ENCODE measurements at regions not wholly inside any gene's neighbourhood (a gene's known extent, or its start where the extent isn't known, plus 50 kb on each side); places are given as distances from the start of the nearest gene placed in this dataset.

DNA sequence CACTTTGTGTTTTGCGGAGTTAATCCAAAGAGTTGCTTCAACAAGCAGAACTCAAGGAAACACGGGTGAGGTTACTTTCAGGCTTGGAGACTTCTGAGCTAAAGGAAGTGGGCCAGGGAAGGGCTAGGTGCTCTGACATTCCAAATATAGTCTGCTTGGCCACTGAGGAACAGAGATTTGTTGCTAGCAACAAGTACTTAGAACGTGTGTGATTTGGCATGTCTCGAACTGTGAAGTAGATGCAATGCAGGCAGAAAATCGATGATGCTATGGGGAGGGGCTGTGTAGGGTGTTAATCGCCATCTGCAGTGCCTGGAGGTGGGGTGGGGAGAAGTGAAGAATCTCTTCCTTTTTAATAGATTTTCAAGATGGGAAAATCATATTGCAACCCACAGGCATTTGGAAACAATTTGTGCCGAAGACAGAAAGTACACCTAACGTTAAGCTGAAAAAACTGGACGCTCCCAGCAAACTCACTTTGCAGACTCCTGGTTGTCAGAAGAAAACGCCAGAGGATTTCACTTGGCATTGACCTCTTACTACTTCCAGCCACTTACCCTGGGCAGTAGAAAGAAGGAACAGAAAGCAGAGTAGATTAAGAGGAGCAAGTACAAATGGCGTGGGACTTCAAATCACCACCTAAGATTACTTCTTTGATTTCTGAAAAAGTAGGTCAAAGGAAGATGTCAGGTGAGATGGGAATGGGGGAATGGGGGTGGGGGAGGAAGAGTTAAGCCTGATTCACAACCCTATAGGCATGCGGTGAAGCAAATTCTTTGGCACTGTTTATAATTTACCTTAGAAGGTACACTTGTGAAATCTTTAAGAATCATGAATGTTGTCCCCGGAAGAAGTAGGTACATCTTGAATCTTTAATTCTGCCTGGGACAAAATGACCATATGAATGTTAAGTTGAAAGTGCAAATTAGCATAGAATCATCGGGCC, 314.1 kb downstream of the CD83 start:
- Histone ChIP-seq H3K4me1 (ENCODE audit: insufficient read depth) (peaks cover 40% of the 10 kb centered on the region), H3K27me3 (ENCODE audit: insufficient read depth) (no peaks in the 10 kb centered on the region), H3K4me2 (peak overlapping the region; percentile 56; the same call in 1 of the 2 replicates), H3K36me3 (ENCODE audit: insufficient read depth) (no peaks in the 10 kb centered on the region), H3K9me2 (ENCODE audit: insufficient read depth) (peaks cover 15% of the 10 kb centered on the region), H3K27ac (ENCODE audit: low read depth) (no peak overlapping the region), H3K4me3 (no peak overlapping the region), H2AFZ (no peak overlapping the region), H4K20me1 (replicated peaks; ENCODE audit: insufficient read depth) (no peaks in the 10 kb centered on the region), H3F3A (replicated peaks; ENCODE audit: low read depth) (no peaks in the 10 kb centered on the region), H3K79me2 (replicated peaks; ENCODE audit: insufficient read depth) (no peaks in the 10 kb centered on the region)
- ATAC-seq (peak; percentile 18; the same call in 1 of the 3 replicates), DNase-seq (ENCODE audit: low spot score) (no peak)
- H3K4me1 Mint-ChIP-seq, result peaks cover 36% of the 10 kb centered on the region
- H3K27ac Mint-ChIP-seq, result no peak overlapping the region
- no peaks in the 10 kb centered on the region; the same call in 2 of the 3 replicates for H3K9me3 Mint-ChIP-seq
- H3K4me3 Mint-ChIP-seq, result no peak overlapping the region
- TF ChIP-seq EZH2phosphoT487 (IDR thresholded peaks at IDR 0.05; ENCODE audit: unreplicated experiment), result no peak
- no peak for TF ChIP-seq EZH2 (IDR thresholded peaks at IDR 0.05; ENCODE audit: low read depth, unreplicated experiment)
- TF ChIP-seq, protein P1, sequence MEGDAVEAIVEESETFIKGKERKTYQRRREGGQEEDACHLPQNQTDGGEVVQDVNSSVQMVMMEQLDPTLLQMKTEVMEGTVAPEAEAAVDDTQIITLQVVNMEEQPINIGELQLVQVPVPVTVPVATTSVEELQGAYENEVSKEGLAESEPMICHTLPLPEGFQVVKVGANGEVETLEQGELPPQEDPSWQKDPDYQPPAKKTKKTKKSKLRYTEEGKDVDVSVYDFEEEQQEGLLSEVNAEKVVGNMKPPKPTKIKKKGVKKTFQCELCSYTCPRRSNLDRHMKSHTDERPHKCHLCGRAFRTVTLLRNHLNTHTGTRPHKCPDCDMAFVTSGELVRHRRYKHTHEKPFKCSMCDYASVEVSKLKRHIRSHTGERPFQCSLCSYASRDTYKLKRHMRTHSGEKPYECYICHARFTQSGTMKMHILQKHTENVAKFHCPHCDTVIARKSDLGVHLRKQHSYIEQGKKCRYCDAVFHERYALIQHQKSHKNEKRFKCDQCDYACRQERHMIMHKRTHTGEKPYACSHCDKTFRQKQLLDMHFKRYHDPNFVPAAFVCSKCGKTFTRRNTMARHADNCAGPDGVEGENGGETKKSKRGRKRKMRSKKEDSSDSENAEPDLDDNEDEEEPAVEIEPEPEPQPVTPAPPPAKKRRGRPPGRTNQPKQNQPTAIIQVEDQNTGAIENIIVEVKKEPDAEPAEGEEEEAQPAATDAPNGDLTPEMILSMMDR (conservative IDR thresholded peaks at IDR 0.05; ENCODE audit: low read depth in 2 of 2), result no peak
- TF ChIP-seq STAT1 (IDR thresholded peaks at IDR 0.05; ENCODE audit: unreplicated experiment), result no peak
- TF ChIP-seq, protein P2, sequence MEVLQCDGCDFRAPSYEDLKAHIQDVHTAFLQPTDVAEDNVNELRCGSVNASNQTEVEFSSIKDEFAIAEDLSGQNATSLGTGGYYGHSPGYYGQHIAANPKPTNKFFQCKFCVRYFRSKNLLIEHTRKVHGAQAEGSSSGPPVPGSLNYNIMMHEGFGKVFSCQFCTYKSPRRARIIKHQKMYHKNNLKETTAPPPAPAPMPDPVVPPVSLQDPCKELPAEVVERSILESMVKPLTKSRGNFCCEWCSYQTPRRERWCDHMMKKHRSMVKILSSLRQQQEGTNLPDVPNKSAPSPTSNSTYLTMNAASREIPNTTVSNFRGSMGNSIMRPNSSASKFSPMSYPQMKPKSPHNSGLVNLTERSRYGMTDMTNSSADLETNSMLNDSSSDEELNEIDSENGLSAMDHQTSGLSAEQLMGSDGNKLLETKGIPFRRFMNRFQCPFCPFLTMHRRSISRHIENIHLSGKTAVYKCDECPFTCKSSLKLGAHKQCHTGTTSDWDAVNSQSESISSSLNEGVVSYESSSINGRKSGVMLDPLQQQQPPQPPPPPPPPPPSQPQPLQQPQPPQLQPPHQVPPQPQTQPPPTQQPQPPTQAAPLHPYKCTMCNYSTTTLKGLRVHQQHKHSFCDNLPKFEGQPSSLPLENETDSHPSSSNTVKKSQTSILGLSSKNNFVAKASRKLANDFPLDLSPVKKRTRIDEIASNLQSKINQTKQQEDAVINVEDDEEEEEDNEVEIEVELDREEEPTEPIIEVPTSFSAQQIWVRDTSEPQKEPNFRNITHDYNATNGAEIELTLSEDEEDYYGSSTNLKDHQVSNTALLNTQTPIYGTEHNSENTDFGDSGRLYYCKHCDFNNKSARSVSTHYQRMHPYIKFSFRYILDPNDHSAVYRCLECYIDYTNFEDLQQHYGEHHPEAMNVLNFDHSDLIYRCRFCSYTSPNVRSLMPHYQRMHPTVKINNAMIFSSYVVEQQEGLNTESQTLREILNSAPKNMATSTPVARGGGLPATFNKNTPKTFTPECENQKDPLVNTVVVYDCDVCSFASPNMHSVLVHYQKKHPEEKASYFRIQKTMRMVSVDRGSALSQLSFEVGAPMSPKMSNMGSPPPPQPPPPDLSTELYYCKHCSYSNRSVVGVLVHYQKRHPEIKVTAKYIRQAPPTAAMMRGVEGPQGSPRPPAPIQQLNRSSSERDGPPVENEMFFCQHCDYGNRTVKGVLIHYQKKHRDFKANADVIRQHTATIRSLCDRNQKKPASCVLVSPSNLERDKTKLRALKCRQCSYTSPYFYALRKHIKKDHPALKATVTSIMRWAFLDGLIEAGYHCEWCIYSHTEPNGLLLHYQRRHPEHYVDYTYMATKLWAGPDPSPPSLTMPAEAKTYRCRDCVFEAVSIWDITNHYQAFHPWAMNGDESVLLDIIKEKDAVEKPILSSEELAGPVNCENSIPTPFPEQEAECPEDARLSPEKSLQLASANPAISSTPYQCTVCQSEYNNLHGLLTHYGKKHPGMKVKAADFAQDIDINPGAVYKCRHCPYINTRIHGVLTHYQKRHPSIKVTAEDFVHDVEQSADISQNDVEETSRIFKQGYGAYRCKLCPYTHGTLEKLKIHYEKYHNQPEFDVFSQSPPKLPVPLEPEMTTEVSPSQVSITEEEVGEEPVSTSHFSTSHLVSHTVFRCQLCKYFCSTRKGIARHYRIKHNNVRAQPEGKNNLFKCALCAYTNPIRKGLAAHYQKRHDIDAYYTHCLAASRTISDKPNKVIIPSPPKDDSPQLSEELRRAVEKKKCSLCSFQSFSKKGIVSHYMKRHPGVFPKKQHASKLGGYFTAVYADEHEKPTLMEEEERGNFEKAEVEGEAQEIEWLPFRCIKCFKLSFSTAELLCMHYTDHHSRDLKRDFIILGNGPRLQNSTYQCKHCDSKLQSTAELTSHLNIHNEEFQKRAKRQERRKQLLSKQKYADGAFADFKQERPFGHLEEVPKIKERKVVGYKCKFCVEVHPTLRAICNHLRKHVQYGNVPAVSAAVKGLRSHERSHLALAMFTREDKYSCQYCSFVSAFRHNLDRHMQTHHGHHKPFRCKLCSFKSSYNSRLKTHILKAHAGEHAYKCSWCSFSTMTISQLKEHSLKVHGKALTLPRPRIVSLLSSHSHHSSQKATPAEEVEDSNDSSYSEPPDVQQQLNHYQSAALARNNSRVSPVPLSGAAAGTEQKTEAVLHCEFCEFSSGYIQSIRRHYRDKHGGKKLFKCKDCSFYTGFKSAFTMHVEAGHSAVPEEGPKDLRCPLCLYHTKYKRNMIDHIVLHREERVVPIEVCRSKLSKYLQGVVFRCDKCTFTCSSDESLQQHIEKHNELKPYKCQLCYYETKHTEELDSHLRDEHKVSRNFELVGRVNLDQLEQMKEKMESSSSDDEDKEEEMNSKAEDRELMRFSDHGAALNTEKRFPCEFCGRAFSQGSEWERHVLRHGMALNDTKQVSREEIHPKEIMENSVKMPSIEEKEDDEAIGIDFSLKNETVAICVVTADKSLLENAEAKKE (CRISPR knock-in tag; IDR thresholded peaks at IDR 0.05), result no peak
- TF ChIP-seq ZNF331 (CRISPR knock-in tag; IDR thresholded peaks at IDR 0.05; ENCODE audit: low read depth), result no peak
- TF ChIP-seq, protein P3, sequence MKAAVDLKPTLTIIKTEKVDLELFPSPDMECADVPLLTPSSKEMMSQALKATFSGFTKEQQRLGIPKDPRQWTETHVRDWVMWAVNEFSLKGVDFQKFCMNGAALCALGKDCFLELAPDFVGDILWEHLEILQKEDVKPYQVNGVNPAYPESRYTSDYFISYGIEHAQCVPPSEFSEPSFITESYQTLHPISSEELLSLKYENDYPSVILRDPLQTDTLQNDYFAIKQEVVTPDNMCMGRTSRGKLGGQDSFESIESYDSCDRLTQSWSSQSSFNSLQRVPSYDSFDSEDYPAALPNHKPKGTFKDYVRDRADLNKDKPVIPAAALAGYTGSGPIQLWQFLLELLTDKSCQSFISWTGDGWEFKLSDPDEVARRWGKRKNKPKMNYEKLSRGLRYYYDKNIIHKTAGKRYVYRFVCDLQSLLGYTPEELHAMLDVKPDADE (IDR thresholded peaks at IDR 0.05), result no peak
- peaks cover 4% of the 10 kb centered on the region for H3K27me3 Mint-ChIP-seq (ENCODE audit: insufficient read depth, low read depth, poor library complexity)
- no peaks in the 10 kb centered on the region for H3K36me3 Mint-ChIP-seq (ENCODE audit: low read depth)
